Trophoblast cell (in vitro differentiated cells and primary cell): ENCODE measurements at regions not wholly inside any gene's neighbourhood (a gene's known extent, or its start where the extent isn't known, plus 50 kb on each side); places are given as distances from the start of the nearest gene placed in this dataset.

Experiments used
- DNase-seq, 2 donors: peaks; one replicate each; pipeline ENCODE4 v3.0.0-alpha.2; 2016
- H2AFZ ChIP-seq: 2 replicates; pipeline ENCODE4 v1.6.1; 2013; ENCODE audit warnings: low read length, moderate library complexity, mild to moderate bottlenecking; ENCODE audit not compliant: insufficient read depth, poor library complexity
- H2AK5ac ChIP-seq: 2 replicates; pipeline ENCODE4 v1.6.1; 2013; ENCODE audit warnings: mild to moderate bottlenecking, low read length
- H2BK120ac ChIP-seq: 2 replicates; pipeline ENCODE4 v1.6.1; 2013; ENCODE audit warnings: low read length, mild to moderate bottlenecking, moderate library complexity; ENCODE audit not compliant: insufficient read depth, poor library complexity
- H2BK12ac ChIP-seq: 2 replicates; pipeline ENCODE4 v1.6.1; 2013; ENCODE audit warnings: mild to moderate bottlenecking, low read length, moderate library complexity
- H2BK5ac ChIP-seq: 2 replicates; pipeline ENCODE4 v1.6.1; 2013; ENCODE audit warnings: low read length, low read depth, moderate library complexity, mild to moderate bottlenecking; ENCODE audit not compliant: poor library complexity
- H3K14ac ChIP-seq: 2 replicates; pipeline ENCODE4 v1.6.1; 2013; ENCODE audit warnings: mild to moderate bottlenecking, low read length
- H3K18ac ChIP-seq: 2 replicates; pipeline ENCODE4 v1.6.1; 2013; ENCODE audit warnings: mild to moderate bottlenecking, low read length
- H3K23ac ChIP-seq: 2 replicates; pipeline ENCODE4 v1.6.1; 2013; ENCODE audit warnings: low read length
- H3K27ac ChIP-seq: 2 replicates; pipeline ENCODE4 v1.5.1; 2013; ENCODE audit warnings: low read depth, mild to moderate bottlenecking, inconsistent platforms, low read length, moderate library complexity
- H3K27me3 ChIP-seq: 2 replicates; pipeline ENCODE4 v1.6.1; 2013; ENCODE audit warnings: inconsistent platforms, mild to moderate bottlenecking, low read length, moderate library complexity; ENCODE audit not compliant: insufficient read depth
- H3K36me3 ChIP-seq, 2 experiments: 1 replicate in 1 of 2; 2 replicates in 1 of 2; pipeline ENCODE4 v1.6.1; 2013; ENCODE audit warnings: low read length in 2 of 2, mild to moderate bottlenecking in 2 of 2, moderate library complexity in 1 of 2; ENCODE audit not compliant: insufficient read depth in 2 of 2, control insufficient read depth in 1 of 2
- H3K4ac ChIP-seq: 2 replicates; pipeline ENCODE4 v1.6.1; 2013; ENCODE audit warnings: low read depth, mild to moderate bottlenecking, low read length, moderate library complexity
- H3K4me1 ChIP-seq, 2 experiments: 1 replicate in 1 of 2; 2 replicates in 1 of 2; pipeline ENCODE4 v1.6.1; 2013; ENCODE audit warnings: low read length in 2 of 2, mild to moderate bottlenecking in 2 of 2, moderate library complexity in 1 of 2; ENCODE audit not compliant: insufficient read depth in 2 of 2, control insufficient read depth in 1 of 2
- H3K4me2 ChIP-seq: 2 replicates; pipeline ENCODE4 v1.6.1; 2013; ENCODE audit warnings: inconsistent platforms, mild to moderate bottlenecking, low read length, moderate library complexity
- H3K4me3 ChIP-seq: 2 replicates; pipeline ENCODE4 v1.5.1; 2013; ENCODE audit warnings: mild to moderate bottlenecking, low read depth, low read length, inconsistent platforms
- H3K79me1 ChIP-seq: one replicate; pipeline ENCODE4 v1.6.1; 2013; ENCODE audit warnings: low read length
- H3K79me2 ChIP-seq: 2 replicates; pipeline ENCODE4 v1.6.1; 2013; ENCODE audit warnings: low read length, mild to moderate bottlenecking; ENCODE audit not compliant: control insufficient read depth, insufficient read depth, poor library complexity
- H3K9ac ChIP-seq: 2 replicates; pipeline ENCODE4 v1.6.1; 2013; ENCODE audit warnings: mild to moderate bottlenecking, low read length
- H3K9me3 ChIP-seq: 2 replicates; pipeline ENCODE4 v1.6.1; 2013; ENCODE audit warnings: low read depth, mild to moderate bottlenecking, control low read depth, inconsistent platforms, low read length; ENCODE audit not compliant: insufficient read depth
- H4K12ac ChIP-seq: 2 replicates; pipeline ENCODE4 v1.6.1; 2013; ENCODE audit warnings: low read depth, mild to moderate bottlenecking, low read length, moderate library complexity
- H4K8ac ChIP-seq: 2 replicates; pipeline ENCODE4 v1.6.1; 2013; ENCODE audit warnings: low read depth, mild to moderate bottlenecking, low read length, moderate library complexity
- H4K91ac ChIP-seq: one replicate; pipeline ENCODE4 v1.6.1; 2013; ENCODE audit warnings: low read depth, mild to moderate bottlenecking, low read length, moderate library complexity
- WGBS: extraction: QIAGEN DNeasy Blood & Tissue Kit; methylation state at CpG from one replicate; pipeline ENCODE4 v1.1.7; 2013; ENCODE audit warnings: missing lambda C conversion rate; ENCODE audit not compliant: insufficient read length, insufficient coverage; ENCODE audit errors: extremely low coverage; 5-methylcytosine and 5-hydroxymethylcytosine counted together

DNA sequence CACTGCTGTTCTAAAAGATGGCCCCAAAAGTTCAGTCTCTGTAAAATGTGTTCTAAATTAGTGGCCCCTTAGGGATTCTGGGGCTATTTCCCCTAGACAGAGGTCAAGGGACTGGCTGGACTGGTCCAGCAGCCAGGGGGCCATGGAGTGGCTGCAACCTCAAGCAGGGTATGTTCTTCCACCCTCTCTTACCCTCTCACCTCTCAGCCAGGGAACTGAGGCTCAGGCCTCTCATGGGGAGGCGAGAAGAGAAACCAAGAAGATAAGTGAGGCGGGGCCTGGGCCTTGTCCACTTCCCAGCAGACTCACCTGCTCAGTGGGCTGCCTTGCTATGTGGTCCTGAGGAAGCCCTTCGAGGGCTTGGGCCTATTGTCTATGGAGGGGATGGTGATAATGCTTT lies 339.7 kb downstream of the MYCN start:
- H3K4me3 ChIP-seq, result no peak overlapping the region
- WGBS, result no CpG with 5 or more reads among the region's 3 CpGs
- no peaks in the 10 kb centered on the region for H3K79me2 ChIP-seq
- H4K8ac ChIP-seq, result no peak overlapping the region
- no peak overlapping the region for H2AK5ac ChIP-seq
- no peak overlapping the region for H3K27ac ChIP-seq
- H2BK120ac ChIP-seq, result no peak overlapping the region
- no peaks in the 10 kb centered on the region for H3K27me3 ChIP-seq
- H4K12ac ChIP-seq, result no peak overlapping the region
- H3K23ac ChIP-seq, result no peak overlapping the region
- H3K36me3 ChIP-seq, result no peaks in the 10 kb centered on the region
- no peak for DNase-seq
- no peak overlapping the region for H3K14ac ChIP-seq
- H3K9me3 ChIP-seq, result peaks cover 1% of the 10 kb centered on the region
- no peak overlapping the region for H3K9ac ChIP-seq
- H2BK5ac ChIP-seq, result no peak overlapping the region
- H3K4ac ChIP-seq, result no peak overlapping the region
- peaks cover 2 to 5% of the 10 kb centered on the region in 2 experiments for H3K4me1 ChIP-seq
- H4K91ac ChIP-seq, result no peak overlapping the region
- H2BK12ac ChIP-seq, result no peak overlapping the region
- no peak overlapping the region for H2AFZ ChIP-seq
- no peak overlapping the region for H3K4me2 ChIP-seq
- H3K18ac ChIP-seq, result no peak overlapping the region
- H3K79me1 ChIP-seq, result peaks cover 2% of the 10 kb centered on the region

DNA sequence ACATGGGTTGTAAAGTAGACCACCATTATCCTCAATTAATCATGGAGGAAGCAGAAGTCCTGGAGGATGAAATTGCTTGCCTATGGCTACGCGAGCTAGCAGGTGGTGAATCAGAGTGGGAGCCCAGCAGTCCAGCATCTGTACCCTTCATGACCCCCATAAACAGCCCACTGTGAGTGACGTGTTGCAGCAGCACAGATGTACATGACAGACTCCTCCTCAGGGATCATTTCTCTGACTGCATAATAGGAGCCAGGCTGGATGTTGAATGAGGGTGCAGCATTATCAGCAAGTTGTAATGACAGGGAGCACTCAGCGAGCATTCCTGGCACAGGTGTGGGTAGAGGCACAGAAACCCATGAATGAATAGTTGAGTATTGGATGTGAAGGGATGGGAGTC lies 339.3 kb downstream of the MYCN start:
- Histone ChIP-seq H2BK120ac (no peak overlapping the region), H3K27ac (no peak overlapping the region), H2AFZ (no peak overlapping the region), H4K91ac (no peak overlapping the region), H4K12ac (no peak overlapping the region), H3K4me3 (no peak overlapping the region), H3K18ac (no peak overlapping the region), H3K14ac (no peak overlapping the region), H2BK5ac (no peak overlapping the region), H3K36me3 (no peaks in the 10 kb centered on the region), H2AK5ac (no peak overlapping the region), H3K9ac (no peak overlapping the region), H4K8ac (no peak overlapping the region), H3K79me2 (no peaks in the 10 kb centered on the region), H3K4ac (no peak overlapping the region), H3K4me1 (peaks cover 2 to 5% of the 10 kb centered on the region in 2 experiments), H3K79me1 (peaks cover 2% of the 10 kb centered on the region), H3K23ac (no peak overlapping the region), H3K9me3 (no peaks in the 10 kb centered on the region), H2BK12ac (no peak overlapping the region), H3K27me3 (no peaks in the 10 kb centered on the region), H3K4me2 (no peak overlapping the region)
- DNase-seq, result no peak
- WGBS, result no CpG with 5 or more reads among the region's 4 CpGs

DNA sequence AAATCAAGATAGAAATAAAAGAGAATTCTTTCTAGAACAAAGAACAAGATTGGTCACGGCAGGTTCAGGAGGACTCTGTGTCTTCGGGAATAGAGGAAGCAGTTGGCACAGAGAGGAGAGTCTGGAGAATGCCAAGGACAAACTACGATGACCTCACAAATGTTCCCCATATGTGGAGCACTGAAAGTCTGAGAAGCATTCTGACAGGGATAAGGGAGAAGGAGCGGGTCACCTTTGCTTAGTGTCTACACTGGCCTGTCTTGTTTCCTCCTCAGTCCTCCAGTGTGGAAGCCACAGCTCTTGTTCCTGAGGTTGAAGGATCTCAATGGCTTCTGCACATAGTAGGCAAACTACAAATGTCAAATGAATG lies 338.8 kb downstream of the MYCN start:
- Histone ChIP-seq H2BK120ac (no peak overlapping the region), H3K4ac (no peak overlapping the region), H3K4me1 (peaks cover 2 to 5% of the 10 kb centered on the region in 2 experiments), H3K27me3 (no peaks in the 10 kb centered on the region), H3K23ac (no peak overlapping the region), H3K27ac (no peak overlapping the region), H3K14ac (no peak overlapping the region), H3K9me3 (no peaks in the 10 kb centered on the region), H3K36me3 (no peaks in the 10 kb centered on the region), H3K9ac (no peak overlapping the region), H3K4me3 (no peak overlapping the region), H2BK12ac (no peak overlapping the region), H2AK5ac (no peak overlapping the region), H2AFZ (no peak overlapping the region), H2BK5ac (no peak overlapping the region), H3K79me1 (peaks cover 2% of the 10 kb centered on the region), H3K4me2 (no peak overlapping the region), H4K8ac (no peak overlapping the region), H3K18ac (no peak overlapping the region), H4K12ac (no peak overlapping the region), H4K91ac (no peak overlapping the region), H3K79me2 (no peaks in the 10 kb centered on the region)
- WGBS, result no CpG with 5 or more reads among the region's 4 CpGs
- no peak for DNase-seq

DNA sequence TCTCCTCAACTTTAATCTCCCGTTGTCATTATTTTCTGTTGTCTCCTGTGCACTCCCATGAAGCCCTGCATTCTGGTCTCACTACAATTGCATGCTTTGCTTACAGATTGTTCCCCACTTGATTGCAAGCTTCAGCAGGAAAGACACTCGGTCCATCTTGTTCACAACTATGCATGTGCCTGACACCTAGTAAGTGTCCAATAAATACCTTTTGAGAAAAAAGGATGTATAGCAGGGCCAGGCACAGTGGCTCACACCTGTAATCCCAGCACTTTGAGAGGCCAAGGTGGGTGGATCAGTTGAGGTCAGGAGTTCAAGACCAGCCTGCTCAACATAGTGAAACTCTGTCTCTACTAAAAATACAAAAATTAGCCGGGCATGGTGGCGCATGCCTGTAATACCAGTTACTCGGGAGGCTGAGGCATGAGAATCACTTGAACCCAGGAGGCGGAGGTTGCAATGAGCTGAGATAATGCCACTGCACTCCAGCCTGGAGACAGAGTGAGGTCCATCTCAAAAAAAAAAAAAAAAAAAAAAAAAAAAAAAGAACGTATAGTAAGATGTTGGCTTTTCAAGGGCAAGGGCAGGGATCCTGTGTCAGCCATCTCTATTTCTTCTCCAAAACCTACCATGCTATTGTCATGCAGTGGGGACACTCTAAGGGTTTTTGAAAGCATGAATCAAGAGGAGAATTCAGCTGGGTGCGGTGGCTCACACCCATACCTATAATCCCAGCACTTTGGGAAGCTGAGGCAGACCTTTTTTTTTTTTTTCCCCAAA lies 338.3 kb downstream of the MYCN start:
- no peak overlapping the region for H4K12ac ChIP-seq
- no peak overlapping the region for H2AK5ac ChIP-seq
- no peaks in the 10 kb centered on the region for H3K9me3 ChIP-seq
- no peaks in the 10 kb centered on the region for H3K27me3 ChIP-seq
- no peak overlapping the region for H4K8ac ChIP-seq
- no peak overlapping the region for H3K4ac ChIP-seq
- no peak overlapping the region for H3K4me2 ChIP-seq
- no peak overlapping the region for H4K91ac ChIP-seq
- no peak overlapping the region for H3K9ac ChIP-seq
- H3K14ac ChIP-seq, result no peak overlapping the region
- H3K27ac ChIP-seq, result no peak overlapping the region
- H2BK12ac ChIP-seq, result no peak overlapping the region
- H2BK120ac ChIP-seq, result no peak overlapping the region
- WGBS, result no CpG with 5 or more reads among the region's 8 CpGs
- peaks cover 2 to 5% of the 10 kb centered on the region in 2 experiments for H3K4me1 ChIP-seq
- H3K23ac ChIP-seq, result no peak overlapping the region
- H2AFZ ChIP-seq, result no peak overlapping the region
- DNase-seq, result no peak
- H3K79me1 ChIP-seq, result peaks cover 2% of the 10 kb centered on the region
- no peak overlapping the region for H2BK5ac ChIP-seq
- H3K18ac ChIP-seq, result no peak overlapping the region
- no peaks in the 10 kb centered on the region for H3K36me3 ChIP-seq
- no peaks in the 10 kb centered on the region for H3K79me2 ChIP-seq
- no peak overlapping the region for H3K4me3 ChIP-seq
